ENCODE measurements at regions not wholly inside any gene's neighbourhood (a gene's known extent, or its start where the extent isn't known, plus 50 kb on each side); places are given as distances from the start of the nearest gene placed in this dataset.

- TF ChIP-seq, protein P1, sequence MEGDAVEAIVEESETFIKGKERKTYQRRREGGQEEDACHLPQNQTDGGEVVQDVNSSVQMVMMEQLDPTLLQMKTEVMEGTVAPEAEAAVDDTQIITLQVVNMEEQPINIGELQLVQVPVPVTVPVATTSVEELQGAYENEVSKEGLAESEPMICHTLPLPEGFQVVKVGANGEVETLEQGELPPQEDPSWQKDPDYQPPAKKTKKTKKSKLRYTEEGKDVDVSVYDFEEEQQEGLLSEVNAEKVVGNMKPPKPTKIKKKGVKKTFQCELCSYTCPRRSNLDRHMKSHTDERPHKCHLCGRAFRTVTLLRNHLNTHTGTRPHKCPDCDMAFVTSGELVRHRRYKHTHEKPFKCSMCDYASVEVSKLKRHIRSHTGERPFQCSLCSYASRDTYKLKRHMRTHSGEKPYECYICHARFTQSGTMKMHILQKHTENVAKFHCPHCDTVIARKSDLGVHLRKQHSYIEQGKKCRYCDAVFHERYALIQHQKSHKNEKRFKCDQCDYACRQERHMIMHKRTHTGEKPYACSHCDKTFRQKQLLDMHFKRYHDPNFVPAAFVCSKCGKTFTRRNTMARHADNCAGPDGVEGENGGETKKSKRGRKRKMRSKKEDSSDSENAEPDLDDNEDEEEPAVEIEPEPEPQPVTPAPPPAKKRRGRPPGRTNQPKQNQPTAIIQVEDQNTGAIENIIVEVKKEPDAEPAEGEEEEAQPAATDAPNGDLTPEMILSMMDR (IDR thresholded peaks at IDR 0.05 in 2 of 3, conservative IDR thresholded peaks at IDR 0.05 in 1 of 3; ENCODE audit: insufficient read depth in 2 of 3, low read depth in 1 of 3, low read length in 3 of 3), result no peak
- TF ChIP-seq ZNF121 (CRISPR knock-in tag; conservative IDR thresholded peaks at IDR 0.05), result no peak
- no peak for TF ChIP-seq THRAP3 (IDR thresholded peaks at IDR 0.05; ENCODE audit: borderline replicate concordance)
- TF ChIP-seq MLX (CRISPR knock-in tag; conservative IDR thresholded peaks at IDR 0.05), result no peak
- TF ChIP-seq ZNF589 (CRISPR knock-in tag; IDR thresholded peaks at IDR 0.05; ENCODE audit: low read depth), result no peak
- TF ChIP-seq, protein P2, sequence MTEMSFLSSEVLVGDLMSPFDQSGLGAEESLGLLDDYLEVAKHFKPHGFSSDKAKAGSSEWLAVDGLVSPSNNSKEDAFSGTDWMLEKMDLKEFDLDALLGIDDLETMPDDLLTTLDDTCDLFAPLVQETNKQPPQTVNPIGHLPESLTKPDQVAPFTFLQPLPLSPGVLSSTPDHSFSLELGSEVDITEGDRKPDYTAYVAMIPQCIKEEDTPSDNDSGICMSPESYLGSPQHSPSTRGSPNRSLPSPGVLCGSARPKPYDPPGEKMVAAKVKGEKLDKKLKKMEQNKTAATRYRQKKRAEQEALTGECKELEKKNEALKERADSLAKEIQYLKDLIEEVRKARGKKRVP (CRISPR knock-in tag; IDR thresholded peaks at IDR 0.05), result no peak
- no peak for TF ChIP-seq USF2 (CRISPR knock-in tag; IDR thresholded peaks at IDR 0.05)
- no peak for TF ChIP-seq MTA1 (IDR thresholded peaks at IDR 0.05; ENCODE audit: borderline replicate concordance)
- TF ChIP-seq STAG1 (CRISPR knock-in tag; IDR thresholded peaks at IDR 0.05; ENCODE audit: borderline replicate concordance), result no peak
- TF ChIP-seq TAF1 (IDR thresholded peaks at IDR 0.05; ENCODE audit: control insufficient read depth, extremely low read depth, insufficient read depth, low read length, severe bottlenecking), result no peak
- TF ChIP-seq BRF2 (IDR thresholded peaks at IDR 0.05; ENCODE audit: borderline replicate concordance, insufficient read depth, insufficient read length), result no peak
- no peak for TF ChIP-seq TCFL5 (CRISPR knock-in tag; conservative IDR thresholded peaks at IDR 0.05)
- no peak for TF ChIP-seq KLF6 (CRISPR knock-in tag; IDR thresholded peaks at IDR 0.05; ENCODE audit: borderline replicate concordance)
- TF ChIP-seq ARID4B (CRISPR knock-in tag; IDR thresholded peaks at IDR 0.05), result no peak
These were observed 204.6 kb downstream of the NUFIP1 start for GRCh38 chr13:44784708-44785080.
